Rectal smooth muscle tissue (tissue), 1 donor: ENCODE measurements at regions not wholly inside any gene's neighbourhood (a gene's known extent, or its start where the extent isn't known, plus 50 kb on each side); places are given as distances from the start of the nearest gene placed in this dataset.

ENCODE experiments used
- H3K27ac ChIP-seq: one replicate; pipeline ENCODE4 v1.7.0; 2013; ENCODE audit warnings: low read depth, low read length, inconsistent platforms
- H3K27me3 ChIP-seq: one replicate; pipeline ENCODE4 v1.7.0; 2013; ENCODE audit warnings: low read length; ENCODE audit not compliant: control insufficient read depth, insufficient read depth
- H3K36me3 ChIP-seq: one replicate; pipeline ENCODE4 v1.7.0; 2013; ENCODE audit warnings: low read length; ENCODE audit not compliant: control insufficient read depth, insufficient read depth
- H3K4me1 ChIP-seq: one replicate; pipeline ENCODE4 v1.7.0; 2013; ENCODE audit warnings: low read length; ENCODE audit not compliant: control insufficient read depth, insufficient read depth
- H3K4me3 ChIP-seq: one replicate; pipeline ENCODE4 v1.7.0; 2013; ENCODE audit warnings: low read length
- H3K9ac ChIP-seq: one replicate; pipeline ENCODE4 v1.7.0; 2013; ENCODE audit warnings: low read length

- H3K36me3 ChIP-seq = no peaks in the 10 kb centered on the region
- H3K27me3 ChIP-seq = no peaks in the 10 kb centered on the region
- H3K4me1 ChIP-seq = no peaks in the 10 kb centered on the region
- H3K9ac ChIP-seq = no peak overlapping the region
- no peak overlapping the region for H3K4me3 ChIP-seq
- H3K27ac ChIP-seq = no peak overlapping the region
Observed at GRCh38 chr18:45398448-45398847, 216.8 kb upstream of the SLC14A2 start.

GRCh38 chr18:45399146-45399545 lies 216.1 kb upstream of the SLC14A2 start:
- Histone ChIP-seq H3K27ac (no peak overlapping the region), H3K27me3 (no peaks in the 10 kb centered on the region), H3K36me3 (no peaks in the 10 kb centered on the region), H3K9ac (no peak overlapping the region), H3K4me3 (no peak overlapping the region), H3K4me1 (no peaks in the 10 kb centered on the region)

- Histone ChIP-seq H3K4me3 (no peak overlapping the region), H3K4me1 (no peaks in the 10 kb centered on the region), H3K27me3 (no peaks in the 10 kb centered on the region), H3K36me3 (no peaks in the 10 kb centered on the region), H3K27ac (no peak overlapping the region), H3K9ac (no peak overlapping the region)
Observed at GRCh38 chr18:45399643-45400042, 215.6 kb upstream of the SLC14A2 start.

GRCh38 chr18:45402485-45403056 lies 212.7 kb upstream of the SLC14A2 start:
- Histone ChIP-seq H3K36me3 (no peaks in the 10 kb centered on the region), H3K9ac (no peak overlapping the region), H3K4me3 (no peak overlapping the region), H3K27me3 (no peaks in the 10 kb centered on the region), H3K27ac (no peak overlapping the region), H3K4me1 (no peaks in the 10 kb centered on the region)

- Histone ChIP-seq H3K4me1 (no peaks in the 10 kb centered on the region), H3K36me3 (no peaks in the 10 kb centered on the region), H3K4me3 (no peak overlapping the region), H3K9ac (no peak overlapping the region), H3K27me3 (no peaks in the 10 kb centered on the region), H3K27ac (no peak overlapping the region)
Observed at GRCh38 chr18:45403341-45404049, 211.8 kb upstream of the SLC14A2 start.

- H3K36me3 ChIP-seq = no peaks in the 10 kb centered on the region
- no peak overlapping the region for H3K9ac ChIP-seq
- H3K27me3 ChIP-seq = no peaks in the 10 kb centered on the region
- no peak overlapping the region for H3K27ac ChIP-seq
- H3K4me1 ChIP-seq = no peaks in the 10 kb centered on the region
- no peak overlapping the region for H3K4me3 ChIP-seq
Observed at GRCh38 chr18:45408218-45408617, 207.1 kb upstream of the SLC14A2 start.

- no peak overlapping the region for H3K9ac ChIP-seq
- H3K4me3 ChIP-seq = no peak overlapping the region
Observed at GRCh38 chr18:45409971-45410370, 205.3 kb upstream of the SLC14A2 start.

GRCh38 chr18:45412577-45412976 lies 202.7 kb upstream of the SLC14A2 start:
- Histone ChIP-seq H3K4me3 (no peak overlapping the region), H3K4me1 (peaks cover 4% of the 10 kb centered on the region), H3K36me3 (no peaks in the 10 kb centered on the region), H3K27me3 (no peaks in the 10 kb centered on the region), H3K9ac (no peak overlapping the region), H3K27ac (no peak overlapping the region)

More at GRCh38 chr18:45409971-45410370, 205.3 kb upstream of the SLC14A2 start:
- Histone ChIP-seq H3K4me1 (no peaks in the 10 kb centered on the region), H3K36me3 (no peaks in the 10 kb centered on the region), H3K27me3 (no peaks in the 10 kb centered on the region), H3K27ac (no peak overlapping the region)

- Histone ChIP-seq H3K9ac (no peak overlapping the region), H3K4me3 (no peak overlapping the region), H3K27ac (no peak overlapping the region), H3K36me3 (no peaks in the 10 kb centered on the region), H3K4me1 (peaks cover 4% of the 10 kb centered on the region), H3K27me3 (no peaks in the 10 kb centered on the region)
Observed at GRCh38 chr18:45413180-45413836, 202.0 kb upstream of the SLC14A2 start.

- H3K36me3 ChIP-seq = no peaks in the 10 kb centered on the region
- H3K27ac ChIP-seq = no peak overlapping the region
- no peak overlapping the region for H3K9ac ChIP-seq
- no peaks in the 10 kb centered on the region for H3K27me3 ChIP-seq
- no peak overlapping the region for H3K4me3 ChIP-seq
- peaks cover 4% of the 10 kb centered on the region for H3K4me1 ChIP-seq
Observed at GRCh38 chr18:45415614-45416013, 199.7 kb upstream of the SLC14A2 start.

- H3K4me1 ChIP-seq = peaks cover 4% of the 10 kb centered on the region
- no peaks in the 10 kb centered on the region for H3K27me3 ChIP-seq
- no peak overlapping the region for H3K4me3 ChIP-seq
- no peak overlapping the region for H3K27ac ChIP-seq
- H3K36me3 ChIP-seq = no peaks in the 10 kb centered on the region
- no peak overlapping the region for H3K9ac ChIP-seq
Observed at GRCh38 chr18:45416168-45416567, 199.1 kb upstream of the SLC14A2 start.

- Histone ChIP-seq H3K9ac (no peak overlapping the region), H3K36me3 (no peaks in the 10 kb centered on the region), H3K27ac (no peak overlapping the region), H3K4me3 (no peak overlapping the region), H3K27me3 (no peaks in the 10 kb centered on the region), H3K4me1 (peaks cover 4% of the 10 kb centered on the region)
Observed at GRCh38 chr18:45417392-45417791, 197.9 kb upstream of the SLC14A2 start.

GRCh38 chr18:45423659-45424058 lies 191.6 kb upstream of the SLC14A2 start:
- H3K9ac ChIP-seq = no peak overlapping the region
- H3K4me1 ChIP-seq = no peaks in the 10 kb centered on the region
- H3K36me3 ChIP-seq = no peaks in the 10 kb centered on the region
- H3K27ac ChIP-seq = no peak overlapping the region
- no peak overlapping the region for H3K4me3 ChIP-seq
- H3K27me3 ChIP-seq = no peaks in the 10 kb centered on the region
